OCI-LY3 (cell line): ENCODE measurements at regions not wholly inside any gene's neighbourhood (a gene's known extent, or its start where the extent isn't known, plus 50 kb on each side); places are given as distances from the start of the nearest gene placed in this dataset.

ENCODE experiments used
- H2AFZ ChIP-seq: fragments of 200-600, 300-600 bp; shearing (Covaris generic); 2 replicates; pipeline ENCODE4 v1.6.0; 2014; ENCODE audit warnings: antibody characterized with exemption, low read depth, low read length
- H3K27ac ChIP-seq: fragments of 200-600, 300-600 bp; sonication (generic); 2 replicates; pipeline ENCODE4 v1.5.1; 2014; ENCODE audit warnings: mild to moderate bottlenecking, low read length, moderate library complexity, mixed read lengths
- H3K27me3 ChIP-seq: fragments of 200-600, 300-600 bp; sonication (generic); 2 replicates; pipeline ENCODE4 v1.6.1; 2014; ENCODE audit warnings: low read depth, low read length, mixed read lengths
- H3K36me3 ChIP-seq: fragments of 200-600, 300-600 bp; sonication (generic); replicated peaks from 2 replicates; pipeline ENCODE3; 2014; ENCODE audit warnings: low read depth, low read length, mixed read lengths
- H3K4me1 ChIP-seq: fragments of 300-600, 200-600 bp; sonication (generic); 2 replicates; pipeline ENCODE4 v1.6.1; 2014; ENCODE audit warnings: low read length, mixed read lengths
- H3K4me2 ChIP-seq: fragments of 200-600, 300-600 bp; sonication (generic); 2 replicates; pipeline ENCODE4 v1.6.1; 2014; ENCODE audit warnings: low read length, mixed read lengths
- H3K4me3 ChIP-seq: fragments of 300-600, 200-600 bp; sonication (generic); 2 replicates; pipeline ENCODE4 v1.5.1; 2014; ENCODE audit warnings: antibody characterized with exemption, mild to moderate bottlenecking, low read length, moderate library complexity
- H3K79me2 ChIP-seq: fragments of 300-600, 200-600 bp; shearing (Covaris generic); 2 replicates; pipeline ENCODE4 v1.6.1; 2014; ENCODE audit warnings: mild to moderate bottlenecking, low read length, mixed read lengths
- H3K9ac ChIP-seq: fragments of 300-600, 200-600 bp; shearing (Covaris generic); 2 replicates; pipeline ENCODE4 v1.6.0; 2014; ENCODE audit warnings: mild to moderate bottlenecking, low read length, moderate library complexity
- H3K9me3 ChIP-seq: fragments of 200-600, 300-600 bp; shearing (Covaris generic); 2 replicates; pipeline ENCODE4 v1.6.1; 2014; ENCODE audit warnings: low read length, mixed read lengths; ENCODE audit not compliant: insufficient read depth
- H4K20me1 ChIP-seq: fragments of 200-600, 300-600 bp; sonication (generic); 2 replicates; pipeline ENCODE4 v1.6.1; 2016; ENCODE audit warnings: low read length, mixed read lengths; ENCODE audit not compliant: insufficient read depth
- EZH2phosphoT487 ChIP-seq: fragments of 200-600 bp; shearing (Covaris generic); IDR thresholded peaks from 2 replicates; pipeline ENCODE4 v1.6.1; 2018; ENCODE audit warnings: antibody characterized with exemption, mixed run types, low read depth
- TF ChIP-seq, protein P1 (sequence below): fragments of 200-600, 300-600 bp; sonication (generic); IDR thresholded peaks from 2 replicates; pipeline ENCODE4 v1.5.1; 2014; ENCODE audit warnings: antibody characterized with exemption, low read length, low read depth

DNA sequence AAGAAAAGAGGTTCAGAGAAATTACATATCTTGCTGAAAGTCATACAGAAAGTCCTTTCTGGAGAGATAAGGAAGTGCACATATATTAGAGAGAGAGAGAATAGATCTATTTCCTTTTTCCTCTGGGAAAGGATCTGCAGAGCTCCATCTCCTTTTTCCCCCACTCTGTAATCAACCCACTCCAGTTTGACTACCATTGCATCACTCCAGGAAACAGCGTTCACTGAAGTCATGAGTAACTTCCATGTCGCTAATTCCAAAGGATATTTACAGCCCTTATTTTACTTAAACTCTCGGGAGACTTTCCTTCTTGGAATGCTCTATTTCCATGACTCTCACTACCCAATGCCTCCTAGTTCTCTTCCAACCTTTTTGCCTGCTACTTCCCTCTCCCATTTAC lies 72.5 kb upstream of the PARP11 start:
- Histone ChIP-seq H4K20me1 (no peaks in the 10 kb centered on the region), H3K9ac (no peak overlapping the region), H3K79me2 (no peaks in the 10 kb centered on the region), H3K4me1 (no peaks in the 10 kb centered on the region), H2AFZ (no peak overlapping the region), H3K4me3 (no peak overlapping the region), H3K27ac (no peak overlapping the region), H3K4me2 (no peak overlapping the region), H3K9me3 (no peaks in the 10 kb centered on the region), H3K27me3 (peaks cover 53% of the 10 kb centered on the region), H3K36me3 (no peaks in the 10 kb centered on the region)
- TF ChIP-seq, protein P1, sequence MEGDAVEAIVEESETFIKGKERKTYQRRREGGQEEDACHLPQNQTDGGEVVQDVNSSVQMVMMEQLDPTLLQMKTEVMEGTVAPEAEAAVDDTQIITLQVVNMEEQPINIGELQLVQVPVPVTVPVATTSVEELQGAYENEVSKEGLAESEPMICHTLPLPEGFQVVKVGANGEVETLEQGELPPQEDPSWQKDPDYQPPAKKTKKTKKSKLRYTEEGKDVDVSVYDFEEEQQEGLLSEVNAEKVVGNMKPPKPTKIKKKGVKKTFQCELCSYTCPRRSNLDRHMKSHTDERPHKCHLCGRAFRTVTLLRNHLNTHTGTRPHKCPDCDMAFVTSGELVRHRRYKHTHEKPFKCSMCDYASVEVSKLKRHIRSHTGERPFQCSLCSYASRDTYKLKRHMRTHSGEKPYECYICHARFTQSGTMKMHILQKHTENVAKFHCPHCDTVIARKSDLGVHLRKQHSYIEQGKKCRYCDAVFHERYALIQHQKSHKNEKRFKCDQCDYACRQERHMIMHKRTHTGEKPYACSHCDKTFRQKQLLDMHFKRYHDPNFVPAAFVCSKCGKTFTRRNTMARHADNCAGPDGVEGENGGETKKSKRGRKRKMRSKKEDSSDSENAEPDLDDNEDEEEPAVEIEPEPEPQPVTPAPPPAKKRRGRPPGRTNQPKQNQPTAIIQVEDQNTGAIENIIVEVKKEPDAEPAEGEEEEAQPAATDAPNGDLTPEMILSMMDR = no peak
- TF ChIP-seq EZH2phosphoT487 = no peak

DNA sequence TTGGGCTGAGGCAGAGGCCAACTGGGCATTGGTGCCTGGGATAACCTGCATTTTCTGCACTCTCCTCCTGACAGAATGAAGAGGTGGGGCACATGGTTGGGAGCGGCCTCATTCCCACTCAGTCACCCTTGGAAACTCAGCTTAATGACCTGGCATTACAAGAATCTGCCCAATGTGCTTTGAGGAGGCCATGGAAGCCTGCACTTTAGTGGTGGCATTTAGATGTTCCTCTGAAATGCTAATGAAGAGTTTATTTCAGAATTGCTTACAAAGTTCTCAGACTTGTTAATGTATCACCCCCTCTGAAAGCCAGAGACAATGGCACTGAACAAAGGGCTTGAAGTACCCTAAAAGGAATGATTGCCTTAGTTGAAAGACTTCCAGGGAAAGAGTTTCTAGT lies 71.4 kb upstream of the PARP11 start:
- H3K27ac ChIP-seq = no peak overlapping the region
- H4K20me1 ChIP-seq = no peaks in the 10 kb centered on the region
- H3K9me3 ChIP-seq = no peaks in the 10 kb centered on the region
- no peaks in the 10 kb centered on the region for H3K36me3 ChIP-seq
- peaks cover 60% of the 10 kb centered on the region for H3K27me3 ChIP-seq
- H3K4me3 ChIP-seq = no peak overlapping the region
- H2AFZ ChIP-seq = no peak overlapping the region
- H3K4me2 ChIP-seq = no peak overlapping the region
- no peaks in the 10 kb centered on the region for H3K79me2 ChIP-seq
- no peak overlapping the region for H3K9ac ChIP-seq
- TF ChIP-seq, protein P1 = no peak
- no peak for TF ChIP-seq EZH2phosphoT487
- no peaks in the 10 kb centered on the region for H3K4me1 ChIP-seq

DNA sequence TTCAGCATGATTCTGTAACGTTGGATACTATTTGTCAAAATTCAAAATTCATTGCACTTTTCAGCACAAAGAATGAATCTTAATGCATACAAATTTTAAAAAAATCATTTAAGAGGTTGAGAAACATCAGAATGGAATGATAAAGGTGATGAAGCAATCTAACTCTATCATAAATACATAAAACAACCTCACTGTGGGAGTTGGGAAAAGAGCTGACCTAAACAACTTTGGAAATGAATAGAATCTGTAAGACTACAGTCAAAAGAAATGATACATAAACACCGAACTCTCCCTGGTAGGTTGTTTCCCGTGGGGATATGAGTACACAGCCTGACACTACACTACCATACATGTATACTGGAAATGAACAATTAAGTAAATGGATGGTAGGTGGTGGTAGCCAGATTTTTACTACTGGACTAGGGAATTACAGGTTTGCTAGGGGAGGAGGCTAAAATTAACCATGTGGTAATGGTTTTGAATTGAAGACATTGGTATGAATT lies 64.9 kb upstream of the PARP11 start:
- Histone ChIP-seq H3K79me2 (no peaks in the 10 kb centered on the region), H3K9ac (no peak overlapping the region), H3K27ac (no peak overlapping the region), H3K27me3 (peaks cover 48% of the 10 kb centered on the region), H3K4me1 (no peaks in the 10 kb centered on the region), H3K4me2 (no peak overlapping the region), H4K20me1 (no peaks in the 10 kb centered on the region), H3K9me3 (no peaks in the 10 kb centered on the region), H3K36me3 (no peaks in the 10 kb centered on the region), H2AFZ (no peak overlapping the region), H3K4me3 (no peak overlapping the region)
- no peak for TF ChIP-seq EZH2phosphoT487
- TF ChIP-seq, protein P1 = no peak

DNA sequence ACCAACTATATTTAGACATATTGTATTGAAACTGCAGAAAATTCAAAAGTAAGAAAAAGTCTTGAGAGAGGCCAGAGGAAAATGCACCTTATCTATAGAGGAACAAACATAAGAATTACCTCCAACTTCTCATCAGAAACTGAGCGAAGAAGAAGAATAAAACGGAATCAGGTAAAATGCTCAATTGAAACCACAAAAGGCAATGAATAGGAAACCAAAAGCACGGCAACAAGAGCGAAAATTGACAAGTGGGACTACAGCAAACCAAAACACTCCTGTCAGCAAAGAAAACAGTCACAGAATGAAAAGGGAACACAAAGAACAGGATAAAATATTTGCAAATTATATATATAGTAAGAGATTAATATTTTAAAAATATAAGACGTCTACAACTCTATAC lies 61.9 kb upstream of the PARP11 start:
- Histone ChIP-seq H3K4me1 (no peaks in the 10 kb centered on the region), H3K27ac (no peak overlapping the region), H3K4me3 (no peak overlapping the region), H3K9ac (no peak overlapping the region), H3K9me3 (no peaks in the 10 kb centered on the region), H4K20me1 (no peaks in the 10 kb centered on the region), H3K79me2 (no peaks in the 10 kb centered on the region), H3K4me2 (no peak overlapping the region), H3K36me3 (no peaks in the 10 kb centered on the region), H3K27me3 (peaks cover 45% of the 10 kb centered on the region), H2AFZ (no peak overlapping the region)
- TF ChIP-seq, protein P1 = no peak
- no peak for TF ChIP-seq EZH2phosphoT487
